ENCODE measurements at regions not wholly inside any gene's neighbourhood (a gene's known extent, or its start where the extent isn't known, plus 50 kb on each side); places are given as distances from the start of the nearest gene placed in this dataset.

DNA sequence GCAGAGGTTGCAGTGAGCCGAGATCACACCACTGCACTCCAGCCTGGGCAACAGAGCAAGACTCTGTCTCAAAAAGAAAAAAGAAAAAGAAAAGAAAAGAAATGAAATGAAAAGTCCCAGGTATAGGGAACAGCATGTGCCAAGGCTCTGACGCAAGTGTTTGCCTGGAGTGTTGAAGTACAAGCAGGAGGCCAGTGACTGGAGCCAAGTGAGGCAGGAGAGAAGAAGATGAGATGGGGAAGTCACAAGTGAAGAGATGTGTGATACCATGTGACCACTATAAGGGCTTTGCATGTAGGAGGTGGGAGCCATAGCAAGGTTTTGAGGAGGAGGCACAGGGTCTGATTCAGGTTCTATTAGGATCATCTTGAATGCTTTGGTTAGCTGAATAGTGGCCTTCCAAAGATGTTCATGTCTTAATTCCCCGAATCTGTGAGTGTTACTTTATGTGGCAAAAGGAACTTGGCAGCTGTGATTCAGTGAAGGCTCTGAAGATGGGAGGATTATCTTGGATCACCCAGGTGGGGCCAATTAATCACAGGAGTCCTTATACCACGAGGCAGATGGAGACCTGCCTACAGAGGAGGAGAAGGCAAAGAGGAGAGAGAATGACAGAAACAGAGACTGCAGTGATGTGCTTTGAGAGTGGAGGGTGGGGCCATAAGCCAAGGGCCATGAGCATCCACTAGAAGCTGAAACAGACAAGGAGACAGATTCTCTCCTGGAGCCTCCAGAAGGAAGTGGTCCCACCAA, 91.1 kb upstream of the PTPN1 start:
- peak; percentile 73 for DNase-seq
- no peak for TF ChIP-seq CTCF (IDR thresholded peaks at IDR 0.05; ENCODE audit: low read depth, low read length)

DNA sequence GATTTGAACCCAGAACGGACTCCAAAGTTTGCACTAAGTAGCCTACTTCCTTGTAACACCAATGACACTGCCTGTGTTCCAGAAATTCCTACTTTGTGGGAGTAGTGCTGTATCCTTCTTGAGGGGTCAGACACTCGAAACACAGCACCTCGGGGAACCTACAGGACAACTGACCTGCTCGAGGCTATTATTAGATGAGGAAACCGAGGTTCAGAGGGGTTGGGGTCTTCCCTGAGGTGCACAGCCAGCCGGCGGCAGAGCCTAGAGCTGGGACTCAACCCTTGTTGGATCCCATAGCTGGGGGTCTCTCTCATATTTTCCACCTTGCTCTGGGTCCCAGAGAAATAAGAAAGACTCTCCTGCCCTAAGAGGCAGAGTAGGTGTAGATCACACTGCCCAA, 89.8 kb upstream of the PTPN1 start:
- Histone ChIP-seq H3K27me3 (ENCODE audit: insufficient read depth, low read depth, severe bottlenecking) (no peaks in the 10 kb centered on the region), H3K36me3 (no peaks in the 10 kb centered on the region), H3K27ac (no peak overlapping the region), H3K9me3 (ENCODE audit: severe bottlenecking) (peaks cover 15% of the 10 kb centered on the region), H3K4me3 (ENCODE audit: low read depth, low read length) (no peak overlapping the region)
- no peak for DNase-seq
- no peak for TF ChIP-seq CTCF (IDR thresholded peaks at IDR 0.05; ENCODE audit: low read depth, low read length)

More for the DNA sequence above, 91.1 kb upstream of the PTPN1 start:
- no peak overlapping the region for H3K27ac ChIP-seq
- H3K4me3 ChIP-seq (ENCODE audit: low read depth, low read length): no peak overlapping the region
- no peaks in the 10 kb centered on the region for H3K27me3 ChIP-seq (ENCODE audit: insufficient read depth, low read depth, severe bottlenecking)
- peaks cover 15% of the 10 kb centered on the region for H3K9me3 ChIP-seq (ENCODE audit: severe bottlenecking)
- H3K36me3 ChIP-seq: no peaks in the 10 kb centered on the region

DNA sequence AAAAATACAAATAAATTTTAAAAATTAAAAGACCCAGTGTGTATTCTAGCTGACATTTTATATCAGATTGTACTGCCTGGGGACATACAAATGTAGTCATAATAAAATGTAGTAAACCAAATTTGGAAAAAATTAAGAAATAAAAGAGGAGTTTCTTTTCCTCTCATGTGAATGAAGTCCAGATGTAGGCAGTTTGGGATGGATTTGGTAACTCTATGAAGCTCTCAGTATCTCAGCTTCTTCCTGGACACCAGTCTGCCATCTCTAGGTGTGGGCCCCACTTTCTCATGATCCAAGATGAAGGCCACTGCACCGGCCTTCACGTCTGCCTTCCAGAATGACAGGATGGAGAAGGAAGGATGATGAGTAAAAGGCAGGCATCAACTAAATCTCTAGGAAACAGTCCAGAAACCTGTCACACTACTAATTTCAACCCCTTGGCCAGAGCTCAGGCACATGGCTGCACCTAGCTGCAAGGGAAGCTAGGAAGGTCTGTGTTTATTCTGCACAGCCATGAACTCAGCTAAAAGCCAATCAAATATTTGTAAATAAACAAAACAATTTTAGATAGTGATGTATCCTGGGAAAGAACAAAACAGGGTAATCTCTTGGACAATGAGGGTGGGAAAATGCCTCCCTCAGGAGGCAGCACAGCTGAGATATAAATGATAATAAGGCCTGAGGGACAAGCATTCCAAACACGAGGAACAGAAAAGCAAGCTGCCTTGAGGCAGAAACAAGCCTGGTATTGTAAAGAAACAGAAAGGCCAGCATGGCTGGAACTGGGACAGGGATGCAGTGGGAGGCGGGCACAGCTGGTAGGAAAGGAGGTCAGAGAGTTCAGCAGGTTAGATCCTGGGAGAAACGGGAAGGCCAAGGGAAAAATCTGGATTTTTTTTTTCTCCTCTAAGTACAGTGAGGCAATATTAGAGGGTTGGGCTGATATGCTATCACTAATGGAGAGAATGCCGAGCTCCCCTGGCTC, 88.5 kb upstream of the PTPN1 start:
- no peaks in the 10 kb centered on the region for H3K36me3 ChIP-seq
- no peak overlapping the region for H3K4me3 ChIP-seq (ENCODE audit: low read depth, low read length)
- TF ChIP-seq CTCF (IDR thresholded peaks at IDR 0.05; ENCODE audit: low read depth, low read length): no peak
- H3K27me3 ChIP-seq (ENCODE audit: insufficient read depth, low read depth, severe bottlenecking): no peaks in the 10 kb centered on the region
- peak overlapping the region; percentile 45 for H3K27ac ChIP-seq
- DNase-seq: no peak
- peaks cover 15% of the 10 kb centered on the region for H3K9me3 ChIP-seq (ENCODE audit: severe bottlenecking)

- DNase-seq: no peak
- Histone ChIP-seq H3K9me3 (ENCODE audit: severe bottlenecking) (peaks cover 15% of the 10 kb centered on the region), H3K27me3 (ENCODE audit: insufficient read depth, low read depth, severe bottlenecking) (no peaks in the 10 kb centered on the region), H3K4me3 (ENCODE audit: low read depth, low read length) (no peak overlapping the region), H3K27ac (no peak overlapping the region), H3K36me3 (no peaks in the 10 kb centered on the region)
- TF ChIP-seq CTCF (IDR thresholded peaks at IDR 0.05; ENCODE audit: low read depth, low read length): no peak
Observed at GRCh38 chr20:50423758-50424157, 86.4 kb upstream of the PTPN1 start.

GRCh38 chr20:50425076-50425475, 85.1 kb upstream of the PTPN1 start:
- H3K27ac ChIP-seq: no peak overlapping the region
- TF ChIP-seq CTCF (IDR thresholded peaks at IDR 0.05; ENCODE audit: low read depth, low read length): no peak
- no peak overlapping the region for H3K4me3 ChIP-seq (ENCODE audit: low read depth, low read length)
- peaks cover 8% of the 10 kb centered on the region for H3K9me3 ChIP-seq (ENCODE audit: severe bottlenecking)
- H3K36me3 ChIP-seq: no peaks in the 10 kb centered on the region
- no peak for DNase-seq
- no peaks in the 10 kb centered on the region for H3K27me3 ChIP-seq (ENCODE audit: insufficient read depth, low read depth, severe bottlenecking)
